A549 (cell line): ENCODE measurements at regions not wholly inside any gene's neighbourhood (a gene's known extent, or its start where the extent isn't known, plus 50 kb on each side); places are given as distances from the start of the nearest gene placed in this dataset.

ENCODE experiments used
- ATAC-seq, 2 experiments: fragments of 200-7000 bp in 1 of 2; fragments of >200 bp in 1 of 2; cut with Nextera tagmentation in 1 of 2; cut with Tn5 transposase in 1 of 2; 3 replicates each; pipeline versions ENCODE4 v1.8.0 to v1.9.1; 2018 to 2020; ENCODE audit warnings: mild to moderate bottlenecking in 1 of 2, moderate library complexity in 1 of 2
- CTCF ChIA-PET: fragments of 300-600 bp; sonication (Branson Sonifier 250); formaldehyde crosslinking; extraction: SDS; loops from one replicate; lab custom pipeline; 2021; ENCODE audit warnings: antibody characterized with exemption, inconsistent platforms; lab: Yijun Ruan, JAX
- POLR2A ChIA-PET: fragments of 350-600 bp; formaldehyde crosslinking; extraction: SDS; loops from one replicate; lab custom pipeline; 2021; ENCODE audit warnings: antibody characterized with exemption, inconsistent platforms; lab: Yijun Ruan, JAX
- DNase-seq, 2 experiments: peaks; one replicate each; pipeline versions ENCODE4 v3.0.0 to v3.0.0-alpha.2; 2011 to 2016; ENCODE audit warnings: low read depth in 1 of 2, low spot score in 1 of 2
- FAIRE-seq: peaks from 2 replicates; lab custom pipeline; 2011; peaks lifted over from hg19 to GRCh38; lab: Jason Lieb, UNC
- H3K27ac ChIP-seq, 2 experiments: fragments of >200 bp; sonication (Bioruptor Twin); formaldehyde crosslinking; 3 replicates each; pipeline ENCODE4 v1.5.1; 2016 to 2017
- H3K4me1 ChIP-seq: fragments of >200 bp; sonication (Bioruptor Twin); formaldehyde crosslinking; 3 replicates; pipeline ENCODE4 v1.6.1; 2016
- H3K4me2 ChIP-seq: fragments of >200 bp; sonication (Bioruptor Twin); formaldehyde crosslinking; 3 replicates; pipeline ENCODE4 v1.6.1; 2016
- H3K4me3 ChIP-seq: fragments of >200 bp; sonication (Bioruptor Twin); formaldehyde crosslinking; 3 replicates; pipeline ENCODE4 v1.5.1; 2016
- H3K9me3 ChIP-seq: fragments of >200 bp; sonication (Bioruptor Twin); formaldehyde crosslinking; 3 replicates; pipeline ENCODE4 v1.6.1; 2016
- ATOH8 ChIP-seq: fragments of 250-450 bp; sonication (Bioruptor Pico); IDR thresholded peaks from 2 replicates; pipeline ENCODE4 v1.5.0; 2020; ENCODE audit warnings: low read depth, mild to moderate bottlenecking, moderate library complexity
- BCL3 ChIP-seq: fragments of >200 bp; sonication (Bioruptor Twin); formaldehyde crosslinking; IDR thresholded peaks from 3 replicates; pipeline ENCODE4 v1.6.1; 2016
- CBX8 ChIP-seq: fragments of 200-600 bp; sonication (generic); IDR thresholded peaks from 2 replicates; pipeline ENCODE4 v1.6.1; 2016
- CTCF ChIP-seq: fragments of >200 bp; sonication (Bioruptor Twin); formaldehyde crosslinking; IDR thresholded peaks from 3 replicates; pipeline ENCODE4 v1.5.1; 2016
- E2F6 ChIP-seq: IDR thresholded peaks from 2 replicates; pipeline ENCODE4 v1.6.1; 2012; ENCODE audit warnings: low read depth, borderline replicate concordance
- EHF ChIP-seq: fragments of 250-450 bp; sonication (Bioruptor Pico); IDR thresholded peaks from 2 replicates; pipeline ENCODE4 v1.5.0; 2020; ENCODE audit warnings: mild to moderate bottlenecking
- FOSL2 ChIP-seq, 2 experiments: fragments of 450-650 bp in 1 of 2; fragments of >200 bp in 1 of 2; sonication (Bioruptor Twin) in 1 of 2; formaldehyde crosslinking; IDR thresholded peaks; 2 replicates each; pipeline versions ENCODE4 v1.5.0 to v1.6.1; 2016 to 2020; ENCODE audit warnings: mild to moderate bottlenecking in 1 of 2, moderate library complexity in 1 of 2
- FOXS1 ChIP-seq: fragments of 250-450 bp; sonication (Bioruptor Pico); IDR thresholded peaks from 2 replicates; pipeline ENCODE4 v1.5.0; 2020; ENCODE audit warnings: mild to moderate bottlenecking, moderate library complexity
- HEYL ChIP-seq: fragments of 250-450 bp; sonication (Bioruptor Pico); IDR thresholded peaks from 2 replicates; pipeline ENCODE4 v1.8.0; 2021; ENCODE audit warnings: mild to moderate bottlenecking, moderate library complexity
- HOXB13 ChIP-seq: fragments of 250-450 bp; sonication (Bioruptor Pico); IDR thresholded peaks from 2 replicates; pipeline ENCODE4 v1.5.0; 2020; ENCODE audit warnings: low read depth, mild to moderate bottlenecking, moderate library complexity
- JUN ChIP-seq, 2 experiments: fragments of >200 bp; sonication (Bioruptor Twin); formaldehyde crosslinking; IDR thresholded peaks; 2 replicates in 1 of 2; 3 replicates in 1 of 2; pipeline ENCODE4 v1.6.1; 2016 to 2017
- KDM5A ChIP-seq: fragments of 200-600 bp; sonication (generic); IDR thresholded peaks from 2 replicates; pipeline ENCODE4 v1.6.1; 2016; ENCODE audit warnings: antibody characterized with exemption, mild to moderate bottlenecking
- MAX ChIP-seq: IDR thresholded peaks from 2 replicates; pipeline ENCODE4 v1.6.1; 2012
- MAZ ChIP-seq: fragments of 150-350 bp; IDR thresholded peaks from 2 replicates; pipeline ENCODE4 v1.6.1; 2014; ENCODE audit warnings: antibody characterized with exemption, low read depth, low read length, borderline replicate concordance
- NFE2L2 ChIP-seq: fragments of 150-350 bp; conservative IDR thresholded peaks from 2 replicates; pipeline ENCODE4 v1.6.1; 2014; ENCODE audit warnings: low read length
- NPAS2 ChIP-seq: fragments of 250-450 bp; sonication (Bioruptor Pico); IDR thresholded peaks from 2 replicates; pipeline ENCODE4 v1.8.0; 2022; ENCODE audit warnings: mild to moderate bottlenecking, moderate library complexity, borderline replicate concordance
- RCOR1 ChIP-seq: fragments of 150-350 bp; IDR thresholded peaks from 2 replicates; pipeline ENCODE4 v1.6.1; 2014; ENCODE audit warnings: antibody characterized with exemption, low read length, low read depth
- RFX5 ChIP-seq: fragments of 450-650 bp; IDR thresholded peaks from 2 replicates; pipeline ENCODE4 v1.7.1; 2014; ENCODE audit warnings: antibody characterized with exemption, mild to moderate bottlenecking, moderate library complexity
- SMC3 ChIP-seq: fragments of >200 bp; sonication (Bioruptor Twin); formaldehyde crosslinking; IDR thresholded peaks from 3 replicates; pipeline ENCODE4 v1.6.1; 2018; ENCODE audit warnings: inconsistent platforms
- TP53 ChIP-seq: fragments of 250-450 bp; sonication (Bioruptor Pico); IDR thresholded peaks from 2 replicates; pipeline ENCODE4 v1.5.0; 2021; ENCODE audit warnings: mild to moderate bottlenecking, moderate library complexity
- USF2 ChIP-seq: fragments of 450-650 bp; IDR thresholded peaks from 2 replicates; pipeline ENCODE4 v1.6.1; 2014; ENCODE audit warnings: antibody characterized with exemption
- ZC3H11A ChIP-seq: fragments of 450-650 bp; IDR thresholded peaks from 2 replicates; pipeline ENCODE4 v1.6.1; 2014; ENCODE audit warnings: antibody characterized with exemption, mild to moderate bottlenecking
- ZFP36 ChIP-seq: fragments of 450-650 bp; IDR thresholded peaks from 2 replicates; pipeline ENCODE4 v1.6.1; 2014; ENCODE audit warnings: borderline replicate concordance; ENCODE audit not compliant: partially characterized antibody
- ZNF302 ChIP-seq: fragments of 250-450 bp; sonication (Bioruptor Pico); IDR thresholded peaks from 2 replicates; pipeline ENCODE4 v1.9.0; 2021; ENCODE audit warnings: inconsistent platforms, mild to moderate bottlenecking, moderate library complexity
- WGBS: methylation state at CpG from one replicate; pipeline ENCODE4 v1.1.6; 2017; ENCODE audit errors: missing lambda C conversion rate; 5-methylcytosine and 5-hydroxymethylcytosine counted together

- TF ChIP-seq HEYL (CRISPR knock-in tag) = no peak
- TF ChIP-seq FOXS1 (CRISPR knock-in tag) = no peak
- TF ChIP-seq JUN (IDR thresholded peaks at IDR 0.05) = no peak
- no peak for TF ChIP-seq NFE2L2
- TF ChIP-seq KDM5A = no peak
- TF ChIP-seq TP53 (CRISPR knock-in tag) = no peak
Observed at GRCh38 chr11:130545449-130546072, 97.1 kb downstream of the ADAMTS15 start (continued).

- FAIRE-seq (no peak), ATAC-seq (no peak), DNase-seq (no peak)
- POLR2A ChIA-PET = no interaction called here
- CTCF ChIA-PET = interaction anchor here (1.2 kb wide), 1 partner anchor 369 kb away, joined by 4 read pairs; the partner anchor contains the start of gene SNX19
- TF ChIP-seq CBX8 (no peak), HOXB13 (CRISPR knock-in tag) (no peak), SMC3 (no peak), ZFP36 (no peak), RFX5 (no peak), CTCF (no peak), BCL3 (no peak), ZNF302 (CRISPR knock-in tag) (no peak), ZC3H11A (no peak), EHF (CRISPR knock-in tag) (no peak), USF2 (no peak), RCOR1 (no peak), FOSL2 (IDR thresholded peaks at IDR 0.05) (no peak), FOSL2 (CRISPR knock-in tag; IDR thresholded peaks at IDR 0.05) (no peak), MAX (no peak), ATOH8 (CRISPR knock-in tag) (no peak), MAZ (no peak), E2F6 (no peak), NPAS2 (CRISPR knock-in tag) (no peak)
- H3K4me2 ChIP-seq = no peak overlapping the region
- H3K4me1 ChIP-seq = no peaks in the 10 kb centered on the region
- no peak overlapping the region for H3K4me3 ChIP-seq
- WGBS = 67% methylated on average over 2 of the region's 7 CpGs
- no peak overlapping the region for H3K27ac ChIP-seq
- no peaks in the 10 kb centered on the region for H3K9me3 ChIP-seq
Observed at GRCh38 chr11:130546438-130546837, 98.0 kb downstream of the ADAMTS15 start.
